HEK293 (cell line): ENCODE measurements at regions not wholly inside any gene's neighbourhood (a gene's known extent, or its start where the extent isn't known, plus 50 kb on each side); places are given as distances from the start of the nearest gene placed in this dataset.

ENCODE experiments used
- CTCF ChIA-PET: fragments of 350-600 bp; formaldehyde crosslinking; extraction: SDS; loops from one replicate; lab custom pipeline; 2021; ENCODE audit warnings: antibody characterized with exemption; lab: Yijun Ruan, JAX
- POLR2A ChIA-PET: fragments of 300-600 bp; formaldehyde crosslinking; extraction: SDS; loops from one replicate; lab custom pipeline; 2020; ENCODE audit warnings: antibody characterized with exemption, inconsistent platforms; lab: Yijun Ruan, JAX
- H3K27ac ChIP-seq: fragments of 200-500 bp; sonication (Bioruptor generic); 2 replicates; pipeline ENCODE4 v1.5.1; 2014; ENCODE audit warnings: low read depth, low read length, control low read depth, inconsistent platforms; ENCODE audit errors: extremely low read depth
- H3K36me3 ChIP-seq, 2 experiments: fragments of 200-500 bp in 1 of 2; sonication (Bioruptor generic) in 1 of 2; 1 replicate in 1 of 2; 2 replicates in 1 of 2; pipeline ENCODE4 v1.5.1; 2014 to 2017; ENCODE audit warnings: inconsistent platforms in 2 of 2, low read length in 2 of 2; ENCODE audit not compliant: control insufficient read depth in 2 of 2, insufficient read depth in 1 of 2
- H3K4me1 ChIP-seq: fragments of 200-500 bp; sonication (Bioruptor generic); 2 replicates; pipeline ENCODE4 v1.5.1; 2014; ENCODE audit warnings: mild to moderate bottlenecking, low read length, inconsistent platforms; ENCODE audit not compliant: control insufficient read depth, insufficient read depth
- H3K4me3 ChIP-seq: 2 replicates; pipeline ENCODE4 v1.5.1; 2011; ENCODE audit warnings: low read depth, mild to moderate bottlenecking, control low read depth, low read length, moderate library complexity
- H3K9me3 ChIP-seq: fragments of 200-500 bp; sonication (Bioruptor generic); 2 replicates; pipeline ENCODE4 v1.5.1; 2014; ENCODE audit warnings: low read depth, low read length, inconsistent platforms; ENCODE audit not compliant: control insufficient read depth, insufficient read depth
- EGR2 ChIP-seq: fragments of 450-650 bp; formaldehyde crosslinking; IDR thresholded peaks from 2 replicates; pipeline ENCODE4 v1.5.1; 2016; ENCODE audit warnings: low read depth, missing biosample characterization, missing genetic modification characterization
- HOXD13 ChIP-seq: sonication (generic); formaldehyde crosslinking; IDR thresholded peaks from 2 replicates; pipeline ENCODE4 v1.8.0; 2022; ENCODE audit warnings: missing genetic modification reagents, borderline replicate concordance
- SETDB1 ChIP-seq: IDR thresholded peaks from one replicate; pipeline ENCODE4 v1.6.1; 2017; ENCODE audit warnings: mild to moderate bottlenecking, low read length, moderate library complexity, mixed read lengths; ENCODE audit not compliant: insufficient read length
- ZBTB1 ChIP-seq: fragments of 450-650 bp; formaldehyde crosslinking; IDR thresholded peaks from 2 replicates; pipeline ENCODE4 v1.5.1; 2016; ENCODE audit warnings: missing biosample characterization, missing genetic modification characterization
- ZNF121 ChIP-seq: fragments of 450-650 bp; formaldehyde crosslinking; IDR thresholded peaks from 2 replicates; pipeline ENCODE4 v1.5.1; 2016; ENCODE audit warnings: missing biosample characterization, missing genetic modification characterization
- ZNF140 ChIP-seq: fragments of 450-650 bp; formaldehyde crosslinking; IDR thresholded peaks from 2 replicates; pipeline ENCODE4 v1.5.1; 2016; ENCODE audit warnings: missing biosample characterization, missing genetic modification characterization
- ZNF157 ChIP-seq: fragments of 450-650 bp; formaldehyde crosslinking; IDR thresholded peaks from 2 replicates; pipeline ENCODE4 v1.5.1; 2016; ENCODE audit warnings: missing biosample characterization, missing genetic modification characterization
- ZNF184 ChIP-seq: fragments of 450-650 bp; IDR thresholded peaks from 2 replicates; pipeline ENCODE4 v1.5.1; 2018; ENCODE audit warnings: missing biosample characterization, mild to moderate bottlenecking, missing genetic modification characterization
- ZNF202 ChIP-seq: fragments of 450-650 bp; formaldehyde crosslinking; IDR thresholded peaks from 2 replicates; pipeline ENCODE4 v1.5.1; 2016; ENCODE audit warnings: missing biosample characterization, missing genetic modification characterization, borderline replicate concordance
- ZNF391 ChIP-seq: fragments of 450-650 bp; formaldehyde crosslinking; IDR thresholded peaks from 2 replicates; pipeline ENCODE4 v1.5.1; 2016; ENCODE audit warnings: low read depth, missing biosample characterization, missing genetic modification characterization, borderline replicate concordance
- ZNF404 ChIP-seq: fragments of 450-650 bp; formaldehyde crosslinking; IDR thresholded peaks from 2 replicates; pipeline ENCODE4 v1.5.1; 2017; ENCODE audit warnings: missing biosample characterization, missing genetic modification characterization
- ZNF426 ChIP-seq: fragments of 450-650 bp; formaldehyde crosslinking; IDR thresholded peaks from 2 replicates; pipeline ENCODE4 v1.5.1; 2017; ENCODE audit warnings: missing biosample characterization, missing genetic modification characterization, mild to moderate bottlenecking, inconsistent platforms, moderate library complexity
- ZNF558 ChIP-seq: fragments of 450-650 bp; formaldehyde crosslinking; IDR thresholded peaks from 2 replicates; pipeline ENCODE4 v1.5.1; 2016; ENCODE audit warnings: missing biosample characterization, missing genetic modification characterization
- ZNF747 ChIP-seq: fragments of 450-650 bp; formaldehyde crosslinking; IDR thresholded peaks from 2 replicates; pipeline ENCODE4 v1.5.1; 2016; ENCODE audit warnings: missing biosample characterization, missing genetic modification characterization
- ZNF792 ChIP-seq: fragments of 450-650 bp; formaldehyde crosslinking; IDR thresholded peaks from 2 replicates; pipeline ENCODE4 v1.5.1; 2016; ENCODE audit warnings: missing biosample characterization, missing genetic modification characterization
- ZSCAN23 ChIP-seq: fragments of 450-650 bp; formaldehyde crosslinking; IDR thresholded peaks from 2 replicates; pipeline ENCODE4 v1.5.1; 2016; ENCODE audit warnings: missing biosample characterization, missing genetic modification characterization
- TF ChIP-seq, protein P1 (sequence below): fragments of 450-650 bp; formaldehyde crosslinking; IDR thresholded peaks from 2 replicates; pipeline ENCODE4 v1.5.1; 2017; ENCODE audit warnings: missing biosample characterization, mild to moderate bottlenecking, missing genetic modification characterization, moderate library complexity
- TF ChIP-seq, protein P2 (sequence below): fragments of 450-650 bp; formaldehyde crosslinking; IDR thresholded peaks from 2 replicates; pipeline ENCODE4 v1.5.1; 2016; ENCODE audit warnings: missing biosample characterization, missing genetic modification characterization, low read depth

DNA sequence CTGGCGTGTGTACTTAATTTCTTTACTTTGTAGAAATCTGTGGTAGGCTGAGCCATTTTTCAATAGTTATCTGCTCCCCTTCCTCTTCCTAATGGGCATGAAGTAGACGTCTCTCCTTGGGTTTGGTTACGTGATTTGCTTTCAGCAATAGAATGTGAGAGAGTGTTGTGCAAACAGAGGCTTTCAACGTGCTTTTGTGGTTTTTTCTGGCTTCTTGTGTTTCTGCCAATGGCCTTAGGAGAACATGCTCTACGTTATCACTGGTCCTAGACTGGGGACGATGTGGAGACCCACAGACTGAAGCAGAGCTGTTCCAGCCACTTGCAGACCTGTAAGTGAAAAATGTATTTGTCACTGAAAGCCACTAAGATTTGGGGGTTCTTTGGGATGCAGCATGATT lies 107.2 kb upstream of the NPTX2 start:
- no peaks in the 10 kb centered on the region for H3K9me3 ChIP-seq
- no peaks in the 10 kb centered on the region for H3K36me3 ChIP-seq
- H3K4me3 ChIP-seq: no peak overlapping the region
- H3K27ac ChIP-seq: no peak overlapping the region
- H3K4me1 ChIP-seq: no peaks in the 10 kb centered on the region
- ChIA-PET CTCF (no interaction called here), POLR2A (no interaction called here)
- no peak for TF ChIP-seq ZNF426 (tag by site-specific recombination)

DNA sequence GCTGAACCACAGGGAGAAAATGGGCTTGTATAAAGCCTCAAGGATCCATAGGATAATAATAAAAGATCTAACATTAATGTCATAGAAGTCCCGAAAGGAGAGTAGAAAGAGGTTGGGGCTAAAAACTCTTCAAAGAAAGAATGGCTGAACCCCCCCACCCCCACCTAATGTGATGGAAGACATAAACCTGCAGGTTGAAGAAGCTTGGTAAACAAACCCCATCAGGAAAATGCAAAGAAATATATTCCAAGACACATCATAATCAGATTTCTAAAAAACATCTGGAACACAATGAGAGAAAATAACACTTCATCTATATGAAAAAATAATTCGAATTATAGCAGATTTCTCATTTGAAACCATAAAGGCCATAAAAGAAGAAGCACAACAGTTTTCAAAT lies 105.6 kb upstream of the BAIAP2L1 start:
- H3K36me3 ChIP-seq: no peaks in the 10 kb centered on the region
- POLR2A ChIA-PET: no interaction called here
- no peak overlapping the region for H3K4me3 ChIP-seq
- TF ChIP-seq, protein P1, sequence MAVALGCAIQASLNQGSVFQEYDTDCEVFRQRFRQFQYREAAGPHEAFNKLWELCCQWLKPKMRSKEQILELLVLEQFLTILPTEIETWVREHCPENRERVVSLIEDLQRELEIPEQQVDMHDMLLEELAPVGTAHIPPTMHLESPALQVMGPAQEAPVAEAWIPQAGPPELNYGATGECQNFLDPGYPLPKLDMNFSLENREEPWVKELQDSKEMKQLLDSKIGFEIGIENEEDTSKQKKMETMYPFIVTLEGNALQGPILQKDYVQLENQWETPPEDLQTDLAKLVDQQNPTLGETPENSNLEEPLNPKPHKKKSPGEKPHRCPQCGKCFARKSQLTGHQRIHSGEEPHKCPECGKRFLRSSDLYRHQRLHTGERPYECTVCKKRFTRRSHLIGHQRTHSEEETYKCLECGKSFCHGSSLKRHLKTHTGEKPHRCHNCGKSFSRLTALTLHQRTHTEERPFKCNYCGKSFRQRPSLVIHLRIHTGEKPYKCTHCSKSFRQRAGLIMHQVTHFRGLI (tag by site-specific recombination): no peak
- TF ChIP-seq ZNF404 (tag by site-specific recombination) (no peak), ZNF558 (tag by site-specific recombination) (peak; percentile 96), ZNF792 (tag by site-specific recombination) (no peak), ZNF184 (no peak)
- TF ChIP-seq, all 188 proteins: peak for 1
- no peaks in the 10 kb centered on the region for H3K9me3 ChIP-seq
- H3K27ac ChIP-seq: no peak overlapping the region
- CTCF ChIA-PET: no interaction called here
- H3K4me1 ChIP-seq: no peaks in the 10 kb centered on the region

DNA sequence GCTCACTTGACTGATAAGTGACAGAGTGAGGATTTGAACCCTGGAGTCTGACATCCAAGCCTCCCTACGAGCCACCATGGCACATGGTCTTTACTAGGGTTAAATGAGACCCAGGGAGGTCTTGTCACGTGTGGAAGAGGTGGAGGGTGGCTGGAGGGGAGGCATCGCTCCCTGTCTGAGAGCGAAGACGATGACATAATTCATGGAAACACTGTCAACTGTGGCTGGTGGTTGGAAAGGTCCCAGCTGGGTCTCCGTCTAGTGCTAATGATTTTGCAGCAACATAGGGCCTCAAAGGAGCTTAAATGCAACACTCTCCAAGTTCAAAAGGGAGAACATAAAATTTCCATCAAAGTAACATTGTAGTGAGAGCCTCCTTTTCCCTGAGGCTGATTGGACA lies 99.9 kb upstream of the BAIAP2L1 start:
- Histone ChIP-seq H3K27ac (no peak overlapping the region), H3K4me3 (no peak overlapping the region), H3K9me3 (no peaks in the 10 kb centered on the region), H3K4me1 (no peaks in the 10 kb centered on the region), H3K36me3 (no peaks in the 10 kb centered on the region)
- TF ChIP-seq ZBTB1 (tag by site-specific recombination) (no peak), ZNF157 (tag by site-specific recombination) (no peak), ZNF121 (tag by site-specific recombination) (no peak), ZNF391 (tag by site-specific recombination) (no peak), ZSCAN23 (tag by site-specific recombination) (no peak), ZNF202 (tag by site-specific recombination) (no peak), EGR2 (tag by site-specific recombination) (no peak)
- TF ChIP-seq, protein P2, sequence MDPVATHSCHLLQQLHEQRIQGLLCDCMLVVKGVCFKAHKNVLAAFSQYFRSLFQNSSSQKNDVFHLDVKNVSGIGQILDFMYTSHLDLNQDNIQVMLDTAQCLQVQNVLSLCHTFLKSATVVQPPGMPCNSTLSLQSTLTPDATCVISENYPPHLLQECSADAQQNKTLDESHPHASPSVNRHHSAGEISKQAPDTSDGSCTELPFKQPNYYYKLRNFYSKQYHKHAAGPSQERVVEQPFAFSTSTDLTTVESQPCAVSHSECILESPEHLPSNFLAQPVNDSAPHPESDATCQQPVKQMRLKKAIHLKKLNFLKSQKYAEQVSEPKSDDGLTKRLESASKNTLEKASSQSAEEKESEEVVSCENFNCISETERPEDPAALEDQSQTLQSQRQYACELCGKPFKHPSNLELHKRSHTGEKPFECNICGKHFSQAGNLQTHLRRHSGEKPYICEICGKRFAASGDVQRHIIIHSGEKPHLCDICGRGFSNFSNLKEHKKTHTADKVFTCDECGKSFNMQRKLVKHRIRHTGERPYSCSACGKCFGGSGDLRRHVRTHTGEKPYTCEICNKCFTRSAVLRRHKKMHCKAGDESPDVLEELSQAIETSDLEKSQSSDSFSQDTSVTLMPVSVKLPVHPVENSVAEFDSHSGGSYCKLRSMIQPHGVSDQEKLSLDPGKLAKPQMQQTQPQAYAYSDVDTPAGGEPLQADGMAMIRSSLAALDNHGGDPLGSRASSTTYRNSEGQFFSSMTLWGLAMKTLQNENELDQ: no peak
- CTCF ChIA-PET: no interaction called here
- POLR2A ChIA-PET: no interaction called here

DNA sequence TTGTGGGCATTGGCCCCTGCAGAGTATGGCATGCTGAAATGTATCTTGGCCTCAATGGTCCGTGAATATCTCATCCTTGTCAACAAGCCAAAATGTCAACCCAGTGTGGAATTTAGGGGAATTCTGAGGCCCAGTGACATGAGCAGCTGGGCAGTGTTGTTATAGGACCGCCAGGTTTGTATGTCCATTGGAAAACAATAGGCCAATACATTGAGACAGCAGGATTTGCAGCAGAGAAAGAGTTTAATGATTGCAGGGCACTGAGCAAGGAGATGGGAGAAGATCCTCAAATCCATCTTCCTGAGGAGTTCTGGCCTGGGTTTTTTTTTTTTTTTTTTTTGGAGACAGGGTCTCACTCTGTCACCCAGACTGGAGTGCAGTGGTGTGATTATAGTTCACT lies 95.7 kb upstream of the BAIAP2L1 start:
- no peaks in the 10 kb centered on the region for H3K36me3 ChIP-seq
- TF ChIP-seq ZNF140 (tag by site-specific recombination) (peak; percentile 13; the same call in 1 of the 2 replicates), ZSCAN23 (tag by site-specific recombination) (no peak), SETDB1 (peak; percentile 82), HOXD13 (CRISPR knock-in tag) (no peak), ZNF747 (tag by site-specific recombination) (no peak)
- no peaks in the 10 kb centered on the region for H3K4me1 ChIP-seq
- POLR2A ChIA-PET: interaction anchor here (0.7 kb wide), 1 partner anchor 79 kb away, joined by 3 read pairs; no protein-coding TSS in a partner anchor
- H3K4me3 ChIP-seq: no peak overlapping the region
- CTCF ChIA-PET: interaction anchor here (0.6 to 0.7 kb wide), 3 partner anchors 20 to 208 kb away, joined by 3 read pairs; no protein-coding TSS in a partner anchor
- no peak overlapping the region for H3K27ac ChIP-seq
- no peaks in the 10 kb centered on the region for H3K9me3 ChIP-seq
